ENCODE measurements at regions not wholly inside any gene's neighbourhood (a gene's known extent, or its start where the extent isn't known, plus 50 kb on each side); places are given as distances from the start of the nearest gene placed in this dataset.

DNA sequence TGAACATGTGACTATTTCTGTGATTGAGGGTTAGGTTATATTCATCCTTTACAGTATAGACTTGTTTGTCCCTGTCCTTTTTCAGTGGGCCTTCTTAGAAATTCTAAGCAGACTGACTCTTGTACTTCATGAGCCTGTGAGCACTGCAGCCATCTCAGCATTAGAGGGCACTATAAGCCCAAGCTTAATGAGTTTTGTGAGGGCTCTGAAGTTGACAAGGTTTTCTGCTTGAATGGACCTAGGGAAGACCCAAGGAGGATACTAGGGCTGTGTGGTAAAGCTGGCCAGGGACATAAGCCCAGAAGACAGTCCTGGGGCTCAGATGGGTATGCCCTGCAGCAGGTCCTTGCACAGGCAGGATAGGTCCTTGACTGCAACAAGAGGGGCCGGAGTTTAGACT, 126.5 kb downstream of the MRPS30 start:
- Histone ChIP-seq H3F3A (ENCODE audit: control insufficient read depth, insufficient read depth) (no peaks in the 10 kb centered on the region), H3K9me3 (ENCODE audit: control insufficient read depth, insufficient read depth, low read length) (no peaks in the 10 kb centered on the region), H4K20me1 (ENCODE audit: control insufficient read depth, insufficient read depth, low read depth, low read length) (no peaks in the 10 kb centered on the region), H3K27me3 (ENCODE audit: control insufficient read depth, low read length) (no peaks in the 10 kb centered on the region), H3K9me2 (replicated peaks; ENCODE audit: control insufficient read depth, low read length) (no peaks in the 10 kb centered on the region), H3K79me2 (ENCODE audit: control insufficient read depth, low read length) (no peaks in the 10 kb centered on the region), H3K4me1 (ENCODE audit: control insufficient read depth, low read length) (no peaks in the 10 kb centered on the region), H3K4me3 (ENCODE audit: low read length) (no peak overlapping the region), H3K36me3 (ENCODE audit: control insufficient read depth, low read length) (no peaks in the 10 kb centered on the region), H3K27ac (ENCODE audit: low read depth, low read length) (no peak overlapping the region), H3K4me2 (ENCODE audit: low read length) (no peak overlapping the region)
- TF ChIP-seq EZH2phosphoT487 (IDR thresholded peaks at IDR 0.05; ENCODE audit: borderline replicate concordance, low read length) = no peak
- TF ChIP-seq, protein P1, sequence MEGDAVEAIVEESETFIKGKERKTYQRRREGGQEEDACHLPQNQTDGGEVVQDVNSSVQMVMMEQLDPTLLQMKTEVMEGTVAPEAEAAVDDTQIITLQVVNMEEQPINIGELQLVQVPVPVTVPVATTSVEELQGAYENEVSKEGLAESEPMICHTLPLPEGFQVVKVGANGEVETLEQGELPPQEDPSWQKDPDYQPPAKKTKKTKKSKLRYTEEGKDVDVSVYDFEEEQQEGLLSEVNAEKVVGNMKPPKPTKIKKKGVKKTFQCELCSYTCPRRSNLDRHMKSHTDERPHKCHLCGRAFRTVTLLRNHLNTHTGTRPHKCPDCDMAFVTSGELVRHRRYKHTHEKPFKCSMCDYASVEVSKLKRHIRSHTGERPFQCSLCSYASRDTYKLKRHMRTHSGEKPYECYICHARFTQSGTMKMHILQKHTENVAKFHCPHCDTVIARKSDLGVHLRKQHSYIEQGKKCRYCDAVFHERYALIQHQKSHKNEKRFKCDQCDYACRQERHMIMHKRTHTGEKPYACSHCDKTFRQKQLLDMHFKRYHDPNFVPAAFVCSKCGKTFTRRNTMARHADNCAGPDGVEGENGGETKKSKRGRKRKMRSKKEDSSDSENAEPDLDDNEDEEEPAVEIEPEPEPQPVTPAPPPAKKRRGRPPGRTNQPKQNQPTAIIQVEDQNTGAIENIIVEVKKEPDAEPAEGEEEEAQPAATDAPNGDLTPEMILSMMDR (IDR thresholded peaks at IDR 0.05; ENCODE audit: low read depth, low read length, poor library complexity, severe bottlenecking) = peak; percentile 21

DNA sequence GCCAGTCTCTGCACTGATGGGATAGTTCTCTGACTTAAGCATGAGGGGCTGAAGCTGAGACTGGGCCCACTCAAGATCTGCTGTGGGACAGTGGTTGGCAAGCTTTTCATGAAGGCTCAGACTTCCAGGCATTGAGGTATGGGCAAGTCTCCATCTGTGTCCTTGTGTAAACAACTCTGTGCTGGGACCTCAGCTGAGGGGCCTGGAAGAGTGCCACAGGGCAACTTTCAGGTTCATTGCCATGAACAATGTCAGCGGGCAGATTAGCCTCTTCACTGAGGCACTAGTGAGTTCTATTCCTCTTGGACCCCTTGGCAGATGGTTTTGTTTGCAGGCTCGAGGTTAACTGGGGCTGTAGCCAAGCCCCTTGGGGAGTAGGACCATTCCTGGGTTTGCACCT, 127.1 kb downstream of the MRPS30 start:
- Histone ChIP-seq H3K36me3 (ENCODE audit: control insufficient read depth, low read length) (no peaks in the 10 kb centered on the region), H3F3A (ENCODE audit: control insufficient read depth, insufficient read depth) (no peaks in the 10 kb centered on the region), H3K27ac (ENCODE audit: low read depth, low read length) (no peak overlapping the region), H3K79me2 (ENCODE audit: control insufficient read depth, low read length) (no peaks in the 10 kb centered on the region), H3K9me2 (replicated peaks; ENCODE audit: control insufficient read depth, low read length) (no peaks in the 10 kb centered on the region), H3K4me3 (ENCODE audit: low read length) (no peak overlapping the region), H3K4me1 (ENCODE audit: control insufficient read depth, low read length) (no peaks in the 10 kb centered on the region), H4K20me1 (ENCODE audit: control insufficient read depth, insufficient read depth, low read depth, low read length) (no peaks in the 10 kb centered on the region), H3K9me3 (ENCODE audit: control insufficient read depth, insufficient read depth, low read length) (no peaks in the 10 kb centered on the region), H3K27me3 (ENCODE audit: control insufficient read depth, low read length) (no peaks in the 10 kb centered on the region), H3K4me2 (ENCODE audit: low read length) (no peak overlapping the region)
- TF ChIP-seq, protein P1 (IDR thresholded peaks at IDR 0.05; ENCODE audit: low read depth, low read length, poor library complexity, severe bottlenecking) = no peak
- TF ChIP-seq EZH2phosphoT487 (IDR thresholded peaks at IDR 0.05; ENCODE audit: borderline replicate concordance, low read length) = no peak

DNA sequence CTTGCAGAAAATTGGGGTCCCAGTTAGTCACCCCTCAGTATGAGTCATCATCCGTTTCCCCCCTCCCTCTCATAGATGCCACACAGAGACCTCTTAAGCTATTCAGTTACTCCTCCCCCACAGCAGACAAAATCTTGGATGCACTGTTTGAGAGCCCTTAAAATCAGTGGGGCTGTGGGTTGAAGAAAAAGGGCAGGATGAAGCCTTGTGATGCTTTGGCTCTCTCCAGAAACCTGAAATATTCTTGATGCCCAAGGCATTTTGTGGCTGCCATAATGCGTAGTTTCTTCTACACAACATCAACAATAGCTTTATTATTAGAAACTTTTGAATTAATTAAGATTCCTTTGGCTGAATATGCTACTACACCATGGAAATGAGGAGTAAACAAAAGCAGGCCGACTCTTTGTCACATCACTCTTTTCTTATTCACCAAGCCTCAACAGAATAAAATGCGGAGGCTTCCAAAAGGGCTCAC, 133.8 kb downstream of the MRPS30 start:
- Histone ChIP-seq H3K79me2 (ENCODE audit: control insufficient read depth, low read length) (no peaks in the 10 kb centered on the region), H3K9me2 (replicated peaks; ENCODE audit: control insufficient read depth, low read length) (no peaks in the 10 kb centered on the region), H4K20me1 (ENCODE audit: control insufficient read depth, insufficient read depth, low read depth, low read length) (no peaks in the 10 kb centered on the region), H3K27me3 (ENCODE audit: control insufficient read depth, low read length) (no peaks in the 10 kb centered on the region), H3K27ac (ENCODE audit: low read depth, low read length) (no peak overlapping the region), H3F3A (ENCODE audit: control insufficient read depth, insufficient read depth) (no peaks in the 10 kb centered on the region), H3K4me1 (ENCODE audit: control insufficient read depth, low read length) (no peaks in the 10 kb centered on the region), H3K36me3 (ENCODE audit: control insufficient read depth, low read length) (no peaks in the 10 kb centered on the region), H3K4me3 (ENCODE audit: low read length) (no peak overlapping the region), H3K9me3 (ENCODE audit: control insufficient read depth, insufficient read depth, low read length) (no peaks in the 10 kb centered on the region), H3K4me2 (ENCODE audit: low read length) (no peak overlapping the region)
- no peak for TF ChIP-seq EZH2phosphoT487 (IDR thresholded peaks at IDR 0.05; ENCODE audit: borderline replicate concordance, low read length)
- TF ChIP-seq, protein P1 (IDR thresholded peaks at IDR 0.05; ENCODE audit: low read depth, low read length, poor library complexity, severe bottlenecking) = no peak
